GM12873 (cell line): ENCODE measurements at regions not wholly inside any gene's neighbourhood (a gene's known extent, or its start where the extent isn't known, plus 50 kb on each side); places are given as distances from the start of the nearest gene placed in this dataset.
A peak's percentile ranks its signal among the peaks of the same experiment; 100 is the strongest.

ENCODE experiments used
- CTCF ChIP-seq: IDR thresholded peaks from 2 replicates; pipeline ENCODE4 v1.5.1; 2012; ENCODE audit warnings: low read depth, mild to moderate bottlenecking, moderate library complexity, low read length, control low read depth; ENCODE audit not compliant: insufficient read depth; ENCODE audit errors: missing control alignments

- no peak for TF ChIP-seq CTCF
Observed at GRCh38 chr5:176743868-176744583, 66.3 kb upstream of the UNC5A start.

GRCh38 chr5:176744584-176744965 lies 65.8 kb upstream of the UNC5A start:
- peak; percentile 28 for TF ChIP-seq CTCF

- no peak for TF ChIP-seq CTCF
Observed at GRCh38 chr5:176747670-176748072, 62.7 kb upstream of the UNC5A start.

- TF ChIP-seq CTCF, result no peak
Observed at GRCh38 chr5:176748073-176748966, 62.0 kb upstream of the UNC5A start.

- TF ChIP-seq CTCF, result no peak
Observed at GRCh38 chr5:176748967-176749935, 61.1 kb upstream of the UNC5A start.

- TF ChIP-seq CTCF, result no peak
Observed at GRCh38 chr5:176750144-176750543, 60.2 kb upstream of the UNC5A start.

GRCh38 chr5:176754376-176754973 lies 55.9 kb upstream of the UNC5A start:
- no peak for TF ChIP-seq CTCF
